ENCODE measurements at regions not wholly inside any gene's neighbourhood (a gene's known extent, or its start where the extent isn't known, plus 50 kb on each side); places are given as distances from the start of the nearest gene placed in this dataset.

DNA sequence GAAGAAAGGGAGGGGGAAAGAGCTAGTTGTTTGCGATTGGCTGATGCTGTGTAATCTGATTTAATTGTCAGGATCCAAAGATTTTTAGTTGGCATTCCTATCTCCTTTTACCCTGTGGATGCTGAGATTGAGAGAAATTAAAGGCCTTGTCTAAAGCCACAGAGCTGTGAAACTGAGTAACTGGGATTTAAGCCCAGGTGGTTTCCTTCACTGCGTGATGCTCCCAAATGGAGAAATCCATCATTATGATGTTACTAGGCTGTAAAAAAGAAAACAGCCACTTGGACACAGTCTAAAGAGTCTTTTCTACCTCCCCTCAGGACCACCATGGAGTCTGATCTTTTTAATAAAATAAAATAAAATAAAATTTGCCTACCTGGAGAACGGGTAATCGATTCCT, 883.0 kb upstream of the NR2F2 start:
- no peaks in the 10 kb centered on the region for H3K4me1 ChIP-seq
- no peaks in the 10 kb centered on the region for H3K36me3 ChIP-seq
- H3K4me3 ChIP-seq: no peak overlapping the region
- no peaks in the 10 kb centered on the region for H3K27me3 ChIP-seq
- H3K9me3 ChIP-seq: no peaks in the 10 kb centered on the region
- DNase-seq (no peak), ATAC-seq (no peak)
- intact Hi-C loops (cut with DNase I): no loop called here
- H3K27ac ChIP-seq: no peak overlapping the region
- TF ChIP-seq, protein P1, sequence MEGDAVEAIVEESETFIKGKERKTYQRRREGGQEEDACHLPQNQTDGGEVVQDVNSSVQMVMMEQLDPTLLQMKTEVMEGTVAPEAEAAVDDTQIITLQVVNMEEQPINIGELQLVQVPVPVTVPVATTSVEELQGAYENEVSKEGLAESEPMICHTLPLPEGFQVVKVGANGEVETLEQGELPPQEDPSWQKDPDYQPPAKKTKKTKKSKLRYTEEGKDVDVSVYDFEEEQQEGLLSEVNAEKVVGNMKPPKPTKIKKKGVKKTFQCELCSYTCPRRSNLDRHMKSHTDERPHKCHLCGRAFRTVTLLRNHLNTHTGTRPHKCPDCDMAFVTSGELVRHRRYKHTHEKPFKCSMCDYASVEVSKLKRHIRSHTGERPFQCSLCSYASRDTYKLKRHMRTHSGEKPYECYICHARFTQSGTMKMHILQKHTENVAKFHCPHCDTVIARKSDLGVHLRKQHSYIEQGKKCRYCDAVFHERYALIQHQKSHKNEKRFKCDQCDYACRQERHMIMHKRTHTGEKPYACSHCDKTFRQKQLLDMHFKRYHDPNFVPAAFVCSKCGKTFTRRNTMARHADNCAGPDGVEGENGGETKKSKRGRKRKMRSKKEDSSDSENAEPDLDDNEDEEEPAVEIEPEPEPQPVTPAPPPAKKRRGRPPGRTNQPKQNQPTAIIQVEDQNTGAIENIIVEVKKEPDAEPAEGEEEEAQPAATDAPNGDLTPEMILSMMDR (IDR thresholded peaks at IDR 0.05): no peak

DNA sequence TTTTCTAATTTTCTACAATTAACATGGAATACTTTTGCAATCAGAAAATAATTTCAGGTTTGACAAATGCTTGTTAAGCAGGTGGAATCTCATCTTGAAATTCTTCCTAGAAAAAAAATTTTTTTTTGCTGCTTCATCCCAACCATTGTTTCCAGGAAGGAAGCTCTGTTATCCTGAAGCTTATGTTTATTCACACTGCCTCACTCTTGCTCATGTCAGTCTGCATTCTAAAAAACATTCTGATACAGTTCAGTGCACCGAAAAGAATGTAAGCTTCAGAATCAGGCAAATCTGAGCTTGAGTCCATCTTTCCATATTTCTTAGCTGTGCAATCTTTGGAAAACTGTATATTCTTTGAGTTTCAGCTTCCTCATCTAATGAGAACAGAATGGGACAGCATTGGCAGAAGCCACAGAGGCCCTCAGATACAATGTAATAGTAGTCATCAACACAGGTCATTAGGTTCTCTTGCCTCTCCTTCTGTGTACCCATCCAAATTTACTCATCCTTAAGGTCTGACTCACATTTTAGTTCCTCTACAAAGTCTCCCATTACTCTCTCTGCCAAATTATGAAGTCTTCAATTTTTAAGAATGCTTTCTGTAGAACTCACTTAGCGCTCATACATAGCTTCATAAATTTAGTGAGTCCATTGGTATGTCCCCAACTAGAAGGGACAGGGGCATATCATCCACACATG, 881.8 kb upstream of the NR2F2 start:
- Histone ChIP-seq H3K36me3 (no peaks in the 10 kb centered on the region), H3K4me3 (no peak overlapping the region), H3K27ac (no peak overlapping the region), H3K4me1 (no peaks in the 10 kb centered on the region), H3K27me3 (no peaks in the 10 kb centered on the region), H3K9me3 (no peaks in the 10 kb centered on the region)
- ATAC-seq: no peak
- intact Hi-C loops (cut with DNase I): no loop called here
- DNase-seq: no peak
- TF ChIP-seq, protein P1 (IDR thresholded peaks at IDR 0.05): no peak

DNA sequence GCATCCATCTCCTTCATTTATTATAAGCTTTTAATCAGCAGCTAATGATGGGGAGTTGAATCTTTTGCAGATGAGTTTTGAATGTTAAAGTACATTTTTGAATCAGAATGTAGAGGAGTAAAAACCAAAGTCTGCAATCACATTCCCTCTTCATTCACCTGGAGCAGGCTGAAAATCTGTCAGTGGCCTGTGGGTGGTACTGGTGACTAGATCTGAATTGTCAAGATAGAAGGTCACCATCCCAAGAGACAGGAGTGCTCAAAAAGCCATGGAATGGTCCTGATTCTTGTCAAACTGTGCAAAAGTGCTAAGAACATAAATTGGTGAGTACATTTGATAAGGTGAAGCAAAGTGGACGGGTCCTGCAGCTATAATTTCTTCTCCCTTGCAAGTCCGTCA, 881.3 kb upstream of the NR2F2 start:
- Histone ChIP-seq H3K9me3 (no peaks in the 10 kb centered on the region), H3K4me3 (no peak overlapping the region), H3K36me3 (no peaks in the 10 kb centered on the region), H3K4me1 (no peaks in the 10 kb centered on the region), H3K27ac (no peak overlapping the region), H3K27me3 (no peaks in the 10 kb centered on the region)
- TF ChIP-seq, protein P1 (IDR thresholded peaks at IDR 0.05): no peak
- intact Hi-C loops (cut with DNase I): no loop called here
- ATAC-seq: no peak
- DNase-seq: no peak

DNA sequence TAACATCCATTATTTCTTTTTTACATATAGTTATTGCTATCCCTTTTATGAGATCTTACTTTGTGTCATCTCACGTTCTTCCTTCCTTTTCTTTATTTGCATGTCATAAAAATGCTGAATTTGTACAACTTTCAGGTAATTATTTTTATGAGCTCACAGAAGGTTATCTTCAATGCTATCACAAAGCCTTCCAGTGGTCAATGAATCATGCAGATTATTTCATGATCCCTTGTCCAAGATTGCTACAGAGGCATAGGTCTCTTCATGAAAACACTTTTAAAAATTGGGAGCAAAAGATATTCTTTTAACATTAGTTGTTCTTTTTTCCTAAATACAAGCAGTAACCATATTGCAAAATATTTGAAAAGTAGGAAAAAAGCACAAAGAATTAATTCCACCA, 880.1 kb upstream of the NR2F2 start:
- Histone ChIP-seq H3K36me3 (no peaks in the 10 kb centered on the region), H3K27me3 (no peaks in the 10 kb centered on the region), H3K4me1 (no peaks in the 10 kb centered on the region), H3K4me3 (no peak overlapping the region), H3K27ac (no peak overlapping the region), H3K9me3 (no peaks in the 10 kb centered on the region)
- DNase-seq (no peak), ATAC-seq (no peak)
- intact Hi-C loops (cut with DNase I): no loop called here
- TF ChIP-seq, protein P1 (IDR thresholded peaks at IDR 0.05): no peak

DNA sequence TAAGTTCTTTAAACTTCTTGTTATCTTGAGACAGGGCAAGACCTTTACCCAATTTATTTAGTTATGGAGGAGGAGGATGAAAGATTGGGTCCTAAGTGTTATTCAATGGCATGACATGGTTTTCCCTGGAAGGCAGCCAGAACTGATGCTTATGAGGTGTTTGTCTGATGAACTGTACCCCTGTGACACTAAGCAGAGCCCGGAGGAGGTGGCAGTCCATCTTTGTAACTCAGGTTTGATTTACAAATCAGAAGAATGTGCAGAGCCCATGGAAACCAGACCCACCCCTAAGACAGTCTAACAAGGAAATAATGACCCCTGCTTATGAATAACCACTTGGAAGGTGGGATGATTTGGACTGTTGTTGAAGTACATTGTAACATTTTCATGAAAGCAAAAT, 878.6 kb upstream of the NR2F2 start:
- intact Hi-C loops (cut with DNase I): no loop called here
- Histone ChIP-seq H3K27me3 (no peaks in the 10 kb centered on the region), H3K9me3 (no peaks in the 10 kb centered on the region), H3K4me3 (no peak overlapping the region), H3K4me1 (no peaks in the 10 kb centered on the region), H3K27ac (no peak overlapping the region), H3K36me3 (no peaks in the 10 kb centered on the region)
- ATAC-seq: no peak
- DNase-seq: no peak
- TF ChIP-seq, protein P1 (IDR thresholded peaks at IDR 0.05): no peak
